ENCODE measurements at regions not wholly inside any gene's neighbourhood (a gene's known extent, or its start where the extent isn't known, plus 50 kb on each side); places are given as distances from the start of the nearest gene placed in this dataset.

DNA sequence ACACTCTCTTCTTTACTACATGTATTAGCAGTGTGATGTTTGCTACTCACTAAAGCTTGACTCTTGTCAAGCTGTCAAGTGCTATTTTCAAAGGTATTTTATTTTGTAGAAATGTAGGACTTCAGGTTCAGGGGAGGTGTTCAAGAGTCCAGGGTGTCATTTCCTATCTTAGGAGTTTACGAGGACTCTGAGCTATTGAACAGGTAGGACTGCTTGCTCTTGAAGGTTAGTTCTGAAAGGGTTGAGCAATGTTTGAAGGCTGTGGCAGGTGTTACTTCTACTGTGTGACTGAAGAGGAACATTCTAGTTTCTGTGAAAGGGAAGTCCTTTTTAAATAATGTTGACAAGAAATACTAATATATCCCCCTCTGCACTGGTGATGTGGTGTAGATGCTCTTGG lies 1151.2 kb downstream of the PDHA2 start:
- DNase-seq (ENCODE audit: low read depth) = no peak
- no peak overlapping the region for H3K4me3 ChIP-seq (ENCODE audit: low read depth, low read length)
- TF ChIP-seq, protein P1, sequence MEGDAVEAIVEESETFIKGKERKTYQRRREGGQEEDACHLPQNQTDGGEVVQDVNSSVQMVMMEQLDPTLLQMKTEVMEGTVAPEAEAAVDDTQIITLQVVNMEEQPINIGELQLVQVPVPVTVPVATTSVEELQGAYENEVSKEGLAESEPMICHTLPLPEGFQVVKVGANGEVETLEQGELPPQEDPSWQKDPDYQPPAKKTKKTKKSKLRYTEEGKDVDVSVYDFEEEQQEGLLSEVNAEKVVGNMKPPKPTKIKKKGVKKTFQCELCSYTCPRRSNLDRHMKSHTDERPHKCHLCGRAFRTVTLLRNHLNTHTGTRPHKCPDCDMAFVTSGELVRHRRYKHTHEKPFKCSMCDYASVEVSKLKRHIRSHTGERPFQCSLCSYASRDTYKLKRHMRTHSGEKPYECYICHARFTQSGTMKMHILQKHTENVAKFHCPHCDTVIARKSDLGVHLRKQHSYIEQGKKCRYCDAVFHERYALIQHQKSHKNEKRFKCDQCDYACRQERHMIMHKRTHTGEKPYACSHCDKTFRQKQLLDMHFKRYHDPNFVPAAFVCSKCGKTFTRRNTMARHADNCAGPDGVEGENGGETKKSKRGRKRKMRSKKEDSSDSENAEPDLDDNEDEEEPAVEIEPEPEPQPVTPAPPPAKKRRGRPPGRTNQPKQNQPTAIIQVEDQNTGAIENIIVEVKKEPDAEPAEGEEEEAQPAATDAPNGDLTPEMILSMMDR (IDR thresholded peaks at IDR 0.05; ENCODE audit: insufficient read depth, low read depth, low read length, missing control alignments) = no peak

DNA sequence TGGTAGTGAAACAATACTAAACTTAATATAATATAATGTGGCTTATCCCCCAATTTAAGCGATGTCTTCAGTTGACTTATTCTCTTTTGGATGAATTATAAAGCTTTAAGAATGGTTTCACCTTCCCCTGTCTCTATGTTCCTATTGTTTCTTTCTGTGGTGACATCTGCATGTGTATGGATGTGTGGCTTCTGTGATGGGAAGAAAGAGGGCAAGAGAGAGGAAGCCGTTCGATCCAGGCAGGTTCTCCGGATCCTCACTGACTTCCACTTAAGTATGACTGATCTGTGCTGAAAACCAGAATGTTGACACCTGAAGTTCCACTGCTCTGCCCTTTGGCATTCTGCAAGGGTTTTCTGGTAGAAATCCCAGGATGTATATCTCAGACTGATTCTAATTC lies 1150.8 kb downstream of the STPG2 start:
- H3K4me3 ChIP-seq (ENCODE audit: low read depth, low read length) = no peak overlapping the region
- DNase-seq (ENCODE audit: low read depth) = no peak
- TF ChIP-seq, protein P1 (IDR thresholded peaks at IDR 0.05; ENCODE audit: insufficient read depth, low read depth, low read length, missing control alignments) = no peak

DNA sequence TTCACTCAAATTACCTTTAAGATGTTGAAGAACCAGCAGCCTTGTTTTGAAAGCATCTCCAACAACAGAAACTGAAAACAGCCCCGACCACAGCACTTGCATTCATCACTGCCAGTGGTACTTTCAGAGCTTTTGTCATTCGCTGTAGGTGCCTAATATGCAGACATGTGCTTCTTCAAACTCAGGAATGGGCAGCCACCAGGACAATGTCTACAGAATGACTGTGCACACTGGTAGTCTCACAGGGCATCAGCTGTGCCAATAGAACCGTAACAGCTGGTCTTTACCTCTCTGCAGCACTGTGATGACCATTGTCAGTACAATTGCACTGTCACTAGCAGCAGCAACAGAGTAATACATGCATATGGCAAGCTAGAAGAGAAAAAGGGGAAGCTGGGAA lies 1149.7 kb downstream of the STPG2 start:
- no peak overlapping the region for H3K4me3 ChIP-seq (ENCODE audit: low read depth, low read length)
- TF ChIP-seq, protein P1 (IDR thresholded peaks at IDR 0.05; ENCODE audit: insufficient read depth, low read depth, low read length, missing control alignments) = no peak
- peak; percentile 3 for DNase-seq (ENCODE audit: low read depth)

DNA sequence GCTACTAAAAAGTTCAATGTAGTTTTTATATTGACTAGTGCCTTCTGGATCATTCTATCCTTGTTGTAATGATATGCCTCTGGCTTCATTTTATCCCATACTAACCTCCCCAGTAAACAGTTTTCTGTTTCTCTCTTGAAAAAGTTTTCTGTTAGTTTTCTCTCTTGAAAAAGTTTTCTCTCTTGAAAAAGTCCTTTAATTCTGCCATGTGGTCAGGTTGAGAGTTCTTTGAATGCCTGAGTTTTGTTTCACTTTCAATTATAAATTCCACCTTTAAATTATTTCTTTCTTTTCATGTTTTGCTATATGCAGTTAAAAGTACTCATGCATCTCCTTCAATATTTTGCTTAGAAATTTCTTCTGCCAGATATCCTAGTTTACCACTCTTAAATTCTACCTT lies 1139.6 kb downstream of the STPG2 start:
- TF ChIP-seq, protein P1 (IDR thresholded peaks at IDR 0.05; ENCODE audit: insufficient read depth, low read depth, low read length, missing control alignments) = no peak
- no peak overlapping the region for H3K4me3 ChIP-seq (ENCODE audit: low read depth, low read length)
- DNase-seq (ENCODE audit: low read depth) = no peak

DNA sequence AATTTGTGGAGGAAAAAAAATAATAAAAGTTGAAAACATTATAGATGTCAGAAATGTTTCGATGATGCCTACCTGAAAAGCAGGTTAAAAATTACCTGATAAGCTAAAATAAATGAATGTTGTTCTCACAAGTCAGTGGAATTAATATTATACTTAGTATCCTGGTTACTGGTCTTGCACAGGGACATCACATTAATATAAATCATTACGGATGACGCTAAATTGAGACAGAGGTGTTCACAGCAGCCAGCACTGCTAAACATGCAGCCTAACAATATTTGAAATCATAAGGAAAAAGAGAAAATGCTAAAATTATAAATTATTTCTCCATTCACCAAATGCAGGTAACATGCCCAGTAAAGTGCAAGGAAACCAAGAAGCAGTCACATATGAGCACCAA lies 1130.0 kb downstream of the STPG2 start:
- DNase-seq (ENCODE audit: low read depth) = no peak
- TF ChIP-seq, protein P1 (IDR thresholded peaks at IDR 0.05; ENCODE audit: insufficient read depth, low read depth, low read length, missing control alignments) = no peak
- no peak overlapping the region for H3K4me3 ChIP-seq (ENCODE audit: low read depth, low read length)

DNA sequence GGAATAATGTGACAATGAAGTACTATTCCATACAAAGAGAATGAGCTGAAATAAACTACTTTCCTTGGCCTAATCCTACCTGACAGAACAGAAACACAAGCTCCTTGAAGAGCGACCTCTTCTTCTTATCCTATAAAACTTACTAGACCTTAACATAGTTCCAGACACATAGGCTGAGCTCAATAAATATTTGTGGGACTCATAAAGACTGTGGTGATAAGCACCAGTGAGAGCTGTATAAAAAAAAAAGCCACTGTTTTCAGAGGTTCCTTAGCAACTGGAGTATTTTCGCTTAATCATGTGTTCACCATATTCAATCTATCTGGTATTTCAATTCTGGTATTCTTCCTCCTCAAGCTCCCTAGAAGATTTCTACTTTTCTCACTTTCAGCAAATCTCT lies 1129.6 kb downstream of the STPG2 start:
- no peak for DNase-seq (ENCODE audit: low read depth)
- no peak overlapping the region for H3K4me3 ChIP-seq (ENCODE audit: low read depth, low read length)
- TF ChIP-seq, protein P1 (IDR thresholded peaks at IDR 0.05; ENCODE audit: insufficient read depth, low read depth, low read length, missing control alignments) = no peak

DNA sequence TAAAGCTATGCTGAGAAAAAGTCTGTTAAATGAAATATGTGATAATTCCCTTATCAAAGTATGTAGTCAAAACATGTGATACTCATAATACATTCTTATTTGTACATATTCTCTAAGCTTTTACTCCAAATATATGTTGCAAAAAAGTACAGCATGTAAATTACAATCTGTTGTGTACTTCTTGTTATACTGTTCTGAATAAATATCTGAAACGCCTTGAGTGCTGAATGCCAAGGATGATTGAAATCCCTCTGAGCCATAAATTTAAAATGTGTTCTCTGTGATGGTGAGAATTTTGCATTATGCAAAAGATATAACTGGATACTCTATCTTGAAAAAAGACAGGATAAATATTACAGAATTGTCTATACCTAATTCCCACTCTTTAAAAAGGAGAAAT lies 1128.0 kb downstream of the STPG2 start:
- H3K4me3 ChIP-seq (ENCODE audit: low read depth, low read length) = no peak overlapping the region
- TF ChIP-seq, protein P1 (IDR thresholded peaks at IDR 0.05; ENCODE audit: insufficient read depth, low read depth, low read length, missing control alignments) = no peak
- DNase-seq (ENCODE audit: low read depth) = no peak
